ENCODE measurements at regions not wholly inside any gene's neighbourhood (a gene's known extent, or its start where the extent isn't known, plus 50 kb on each side); places are given as distances from the start of the nearest gene placed in this dataset.

GRCh38 chr11:26792941-26793340 is 71.1 kb upstream of the SLC5A12 start:
- TF ChIP-seq, protein P1, sequence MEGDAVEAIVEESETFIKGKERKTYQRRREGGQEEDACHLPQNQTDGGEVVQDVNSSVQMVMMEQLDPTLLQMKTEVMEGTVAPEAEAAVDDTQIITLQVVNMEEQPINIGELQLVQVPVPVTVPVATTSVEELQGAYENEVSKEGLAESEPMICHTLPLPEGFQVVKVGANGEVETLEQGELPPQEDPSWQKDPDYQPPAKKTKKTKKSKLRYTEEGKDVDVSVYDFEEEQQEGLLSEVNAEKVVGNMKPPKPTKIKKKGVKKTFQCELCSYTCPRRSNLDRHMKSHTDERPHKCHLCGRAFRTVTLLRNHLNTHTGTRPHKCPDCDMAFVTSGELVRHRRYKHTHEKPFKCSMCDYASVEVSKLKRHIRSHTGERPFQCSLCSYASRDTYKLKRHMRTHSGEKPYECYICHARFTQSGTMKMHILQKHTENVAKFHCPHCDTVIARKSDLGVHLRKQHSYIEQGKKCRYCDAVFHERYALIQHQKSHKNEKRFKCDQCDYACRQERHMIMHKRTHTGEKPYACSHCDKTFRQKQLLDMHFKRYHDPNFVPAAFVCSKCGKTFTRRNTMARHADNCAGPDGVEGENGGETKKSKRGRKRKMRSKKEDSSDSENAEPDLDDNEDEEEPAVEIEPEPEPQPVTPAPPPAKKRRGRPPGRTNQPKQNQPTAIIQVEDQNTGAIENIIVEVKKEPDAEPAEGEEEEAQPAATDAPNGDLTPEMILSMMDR (IDR thresholded peaks at IDR 0.05): no peak
- no peak for TF ChIP-seq POLR2A (IDR thresholded peaks at IDR 0.05)

Data from body of pancreas (tissue), 4 donors.